Endothelial cell of umbilical vein (primary cell): ENCODE measurements at regions not wholly inside any gene's neighbourhood (a gene's known extent, or its start where the extent isn't known, plus 50 kb on each side); places are given as distances from the start of the nearest gene placed in this dataset.

Experiments
- BruUV-seq: library from RNA; stranded (reverse); fragments of 400-500 nt; replicated peaks from 2 replicates; lab custom pipeline; 2021; lab: Mats Ljungman, UMichigan
- CTCF ChIA-PET: fragments of 300-600, 350-600 bp; sonication (Branson Sonifier 250); formaldehyde crosslinking; loops from one replicate; lab custom pipeline; 2021; ENCODE audit warnings: antibody characterized with exemption, inconsistent platforms; lab: Charles Lee
- POLR2A ChIA-PET: fragments of 300-600, 350-600 bp; sonication (Branson Sonifier 250); formaldehyde crosslinking; loops from one replicate; lab custom pipeline; 2021; ENCODE audit warnings: antibody characterized with exemption, inconsistent platforms; lab: Charles Lee
- DNase-seq: peaks from one replicate; pipeline ENCODE4 v3.0.0-alpha.2; 2011; ENCODE audit warnings: low read depth, low spot score
- FAIRE-seq: peaks from 2 replicates; lab custom pipeline; 2011; peaks lifted over from hg19 to GRCh38; lab: Jason Lieb, UNC
- H2AFZ ChIP-seq: 2 replicates; pipeline ENCODE4 v1.6.0; 2012; ENCODE audit warnings: low read depth, low read length, control low read depth, inconsistent platforms
- H3K27ac ChIP-seq: 2 replicates; pipeline ENCODE4 v1.5.1; 2011; ENCODE audit warnings: low read depth, mild to moderate bottlenecking, control low read depth, low read length, moderate library complexity; ENCODE audit not compliant: insufficient read depth
- H3K27me3 ChIP-seq, 2 experiments: 2 replicates each; pipeline versions ENCODE4 v1.6.0 to v1.6.1; 2011; ENCODE audit warnings: low read length in 2 of 2, mixed read lengths in 1 of 2; ENCODE audit not compliant: control insufficient read depth in 2 of 2, insufficient read depth in 2 of 2
- H3K36me3 ChIP-seq, 2 experiments: 2 replicates in 1 of 2; 3 replicates in 1 of 2; pipeline ENCODE4 v1.5.1; 2011; ENCODE audit warnings: low read length in 2 of 2, mild to moderate bottlenecking in 1 of 2, moderate library complexity in 1 of 2; ENCODE audit not compliant: control insufficient read depth in 2 of 2, insufficient read depth in 2 of 2; ENCODE audit errors: extremely low read depth in 1 of 2
- H3K4me1 ChIP-seq: 3 replicates; pipeline ENCODE4 v1.5.1; 2011; ENCODE audit warnings: mild to moderate bottlenecking, low read length; ENCODE audit not compliant: control insufficient read depth, insufficient read depth; ENCODE audit errors: extremely low read depth
- H3K4me2 ChIP-seq: 2 replicates; pipeline ENCODE4 v1.6.1; 2011; ENCODE audit warnings: low read length, control low read depth, mixed read lengths; ENCODE audit not compliant: insufficient read depth
- H3K4me3 ChIP-seq, 3 experiments: fragments of 200-600 bp in 1 of 3; sonication (generic), shearing (Covaris generic) in 1 of 3; replicated peaks in 1 of 3; 2 replicates each; pipeline ENCODE4 v1.5.1; 2011 to 2016; ENCODE audit warnings: control low read depth in 3 of 3, low read length in 3 of 3, mild to moderate bottlenecking in 2 of 3, inconsistent platforms in 1 of 3, low read depth in 1 of 3, moderate library complexity in 1 of 3; ENCODE audit not compliant: insufficient read depth in 1 of 3
- H3K79me2 ChIP-seq: 2 replicates; pipeline ENCODE4 v1.6.0; 2012; ENCODE audit warnings: low read length, inconsistent platforms; ENCODE audit not compliant: control insufficient read depth, insufficient read depth
- H3K9ac ChIP-seq: replicated peaks from 2 replicates; pipeline ENCODE3; 2011; ENCODE audit warnings: low read length, control low read depth; ENCODE audit not compliant: insufficient read depth; ENCODE audit errors: extremely low read depth
- H3K9me1 ChIP-seq: replicated peaks from 3 replicates; pipeline ENCODE4 v1.6.0; 2011; ENCODE audit warnings: mild to moderate bottlenecking, low read length; ENCODE audit not compliant: control insufficient read depth, insufficient read depth; ENCODE audit errors: extremely low read depth
- H3K9me3 ChIP-seq: replicated peaks from 2 replicates; pipeline ENCODE4 v1.5.1; 2012; ENCODE audit warnings: low read length, inconsistent platforms; ENCODE audit not compliant: control insufficient read depth, insufficient read depth
- H4K20me1 ChIP-seq: replicated peaks from 2 replicates; pipeline ENCODE3; 2011; ENCODE audit warnings: mild to moderate bottlenecking, low read length; ENCODE audit not compliant: control insufficient read depth, insufficient read depth; ENCODE audit errors: extremely low read depth
- EZH2 ChIP-seq: IDR thresholded peaks from 2 replicates; pipeline ENCODE4 v1.6.1; 2012; ENCODE audit warnings: borderline replicate concordance, low read depth, mild to moderate bottlenecking, moderate library complexity, low read length, inconsistent platforms; ENCODE audit not compliant: severe bottlenecking
- FOS ChIP-seq: IDR thresholded peaks from 2 replicates; pipeline ENCODE4 v1.6.1; 2011; ENCODE audit warnings: mild to moderate bottlenecking, low read length, moderate library complexity, borderline replicate concordance; ENCODE audit not compliant: insufficient read depth
- GATA2 ChIP-seq: IDR thresholded peaks from 2 replicates; pipeline ENCODE4 v1.7.0; 2011; ENCODE audit warnings: low read depth, mild to moderate bottlenecking, moderate library complexity, mixed read lengths, low read length; ENCODE audit not compliant: insufficient read length, insufficient read depth
- JUN ChIP-seq: IDR thresholded peaks from 2 replicates; pipeline ENCODE4 v1.6.1; 2011; ENCODE audit warnings: borderline replicate concordance, low read depth; ENCODE audit not compliant: insufficient read length, insufficient read depth
- MYC ChIP-seq: IDR thresholded peaks from one replicate; pipeline ENCODE4 v1.6.1; 2011; ENCODE audit warnings: mild to moderate bottlenecking, low read depth, low read length
- POLR2A ChIP-seq: IDR thresholded peaks from 2 replicates; pipeline ENCODE4 v1.6.1; 2012; ENCODE audit warnings: low read depth, mild to moderate bottlenecking, control low read depth, low read length
- POLR2AphosphoS5 ChIP-seq: IDR thresholded peaks from 2 replicates; pipeline ENCODE4 v1.6.1; 2012; ENCODE audit warnings: low read depth, mild to moderate bottlenecking, control low read depth, low read length, moderate library complexity; ENCODE audit not compliant: insufficient read depth
- dilution Hi-C: fragments of 300-500 bp; cut with MboI; formaldehyde crosslinking; loops from one replicate; pipeline ENCODE4 v1.15.0; 2019; ENCODE audit warnings: low sequenced_read_pairs; ENCODE audit not compliant: extremely low pct_ligation_motif_present
- intact Hi-C: fragments of 100-400 bp; cut with micrococcal nuclease; formaldehyde crosslinking; loops from one replicate; pipeline ENCODE4 v1.10.0; 2022
- TF ChIP-seq, protein P1 (sequence below), 2 donors: IDR thresholded peaks; 1 replicate in 1 of 2; 2 replicates in 1 of 2; pipeline ENCODE4 v1.5.1; 2011; ENCODE audit warnings: low read length in 2 of 2, mild to moderate bottlenecking in 2 of 2, moderate library complexity in 2 of 2, control low read depth in 1 of 2, inconsistent platforms in 1 of 2, low read depth in 1 of 2; ENCODE audit not compliant: insufficient read depth in 1 of 2; ENCODE audit errors: extremely low read depth in 1 of 2
- TF ChIP-seq, protein P2 (sequence below): IDR thresholded peaks from 2 replicates; pipeline ENCODE4 v1.6.1; 2011; ENCODE audit not compliant: insufficient read depth, insufficient read length

DNA sequence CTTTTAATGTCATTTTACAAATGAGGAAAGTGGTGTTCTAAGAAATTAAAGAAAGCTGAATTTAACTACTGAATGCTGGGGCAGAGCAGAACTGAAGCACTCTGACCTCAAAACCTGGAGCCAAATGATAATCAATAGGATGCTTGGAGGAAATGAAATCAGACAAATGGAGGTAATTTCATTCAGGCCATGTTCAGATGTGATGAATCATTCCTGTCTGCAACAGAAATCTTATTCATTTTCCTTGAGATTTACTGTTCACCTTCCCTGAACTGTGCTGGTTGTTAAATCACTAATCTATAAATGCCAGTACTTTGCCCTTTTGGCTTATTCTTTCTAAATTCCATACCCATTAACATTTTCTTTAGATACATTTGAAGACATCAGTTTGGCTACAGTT is 85.6 kb upstream of the SNX7 start:
- no peaks in the 10 kb centered on the region for H4K20me1 ChIP-seq
- dilution Hi-C loops (no loop called here), intact Hi-C loops (no loop called here)
- no peaks in the 10 kb centered on the region for H3K9me3 ChIP-seq
- no peak for DNase-seq
- no peak for FAIRE-seq
- H3K4me1 ChIP-seq, result no peaks in the 10 kb centered on the region
- BruUV-seq, result no TSS peak
- ChIA-PET CTCF (no interaction called here), POLR2A (no interaction called here)
- H3K27ac ChIP-seq, result no peak overlapping the region
- H3K9ac ChIP-seq, result no peak overlapping the region
- no peak overlapping the region for H2AFZ ChIP-seq
- H3K4me2 ChIP-seq, result no peak overlapping the region
- H3K4me3 ChIP-seq, result no peak overlapping the region
- H3K27me3 ChIP-seq, result peaks cover 2 to 11% of the 10 kb centered on the region in 2 experiments
- no peaks in the 10 kb centered on the region for H3K36me3 ChIP-seq
- TF ChIP-seq POLR2AphosphoS5 (no peak), FOS (no peak), EZH2 (no peak), MYC (no peak), JUN (no peak), POLR2A (no peak), GATA2 (no peak)
- TF ChIP-seq, protein P1, sequence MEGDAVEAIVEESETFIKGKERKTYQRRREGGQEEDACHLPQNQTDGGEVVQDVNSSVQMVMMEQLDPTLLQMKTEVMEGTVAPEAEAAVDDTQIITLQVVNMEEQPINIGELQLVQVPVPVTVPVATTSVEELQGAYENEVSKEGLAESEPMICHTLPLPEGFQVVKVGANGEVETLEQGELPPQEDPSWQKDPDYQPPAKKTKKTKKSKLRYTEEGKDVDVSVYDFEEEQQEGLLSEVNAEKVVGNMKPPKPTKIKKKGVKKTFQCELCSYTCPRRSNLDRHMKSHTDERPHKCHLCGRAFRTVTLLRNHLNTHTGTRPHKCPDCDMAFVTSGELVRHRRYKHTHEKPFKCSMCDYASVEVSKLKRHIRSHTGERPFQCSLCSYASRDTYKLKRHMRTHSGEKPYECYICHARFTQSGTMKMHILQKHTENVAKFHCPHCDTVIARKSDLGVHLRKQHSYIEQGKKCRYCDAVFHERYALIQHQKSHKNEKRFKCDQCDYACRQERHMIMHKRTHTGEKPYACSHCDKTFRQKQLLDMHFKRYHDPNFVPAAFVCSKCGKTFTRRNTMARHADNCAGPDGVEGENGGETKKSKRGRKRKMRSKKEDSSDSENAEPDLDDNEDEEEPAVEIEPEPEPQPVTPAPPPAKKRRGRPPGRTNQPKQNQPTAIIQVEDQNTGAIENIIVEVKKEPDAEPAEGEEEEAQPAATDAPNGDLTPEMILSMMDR (IDR thresholded peaks at IDR 0.05; ENCODE audit: extremely low read depth in 1 of 2, insufficient read depth in 1 of 2, low read depth in 1 of 2, low read length in 2 of 2), result no peak
- TF ChIP-seq, protein P2, sequence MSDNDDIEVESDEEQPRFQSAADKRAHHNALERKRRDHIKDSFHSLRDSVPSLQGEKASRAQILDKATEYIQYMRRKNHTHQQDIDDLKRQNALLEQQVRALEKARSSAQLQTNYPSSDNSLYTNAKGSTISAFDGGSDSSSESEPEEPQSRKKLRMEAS, result no peak
- H3K9me1 ChIP-seq, result no peaks in the 10 kb centered on the region
- H3K79me2 ChIP-seq, result no peaks in the 10 kb centered on the region
